ENCODE measurements at regions not wholly inside any gene's neighbourhood (a gene's known extent, or its start where the extent isn't known, plus 50 kb on each side); places are given as distances from the start of the nearest gene placed in this dataset.

- DNase-seq, result no peak
Observed at GRCh38 chr3:72421786-72422185, 426.5 kb downstream of the SHQ1 start.

DNA sequence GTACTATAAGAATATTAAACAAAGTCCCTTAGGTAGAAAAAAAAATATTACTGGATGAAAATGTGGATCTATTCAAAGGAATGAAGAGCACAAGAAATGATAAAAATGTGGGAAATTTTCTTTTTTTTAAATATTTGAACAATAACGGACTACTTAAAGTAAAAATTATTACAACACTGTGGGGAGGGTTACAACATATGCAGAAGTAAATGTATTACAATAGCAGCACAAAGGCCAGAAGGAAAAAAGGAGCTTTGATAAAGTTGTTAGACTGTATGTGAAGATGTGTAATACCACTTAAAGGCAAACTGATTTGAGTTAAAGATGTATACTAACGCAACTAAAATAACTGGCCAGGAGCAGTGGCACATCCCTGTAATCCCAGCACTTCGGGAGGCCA, 427.1 kb downstream of the SHQ1 start:
- no peak for DNase-seq

DNA sequence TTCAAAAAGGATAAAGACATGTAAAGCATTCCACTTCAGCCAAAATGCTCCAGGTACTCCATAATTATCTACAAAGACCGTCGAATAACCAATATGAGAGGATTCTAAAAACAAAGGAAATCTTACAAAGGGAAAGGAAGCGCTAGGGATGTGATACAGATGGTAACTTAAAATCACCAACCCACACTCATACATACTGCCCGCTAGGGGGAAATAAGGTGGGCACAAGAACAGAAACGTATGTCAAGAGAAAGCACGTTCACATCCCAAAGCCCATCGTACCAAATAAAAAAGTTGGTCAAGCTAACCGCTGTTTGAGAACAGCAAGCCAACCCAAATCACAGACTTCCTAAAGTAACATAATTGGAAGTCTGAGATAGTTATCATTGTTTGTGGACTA, 429.4 kb downstream of the SHQ1 start:
- no peak for DNase-seq

DNA sequence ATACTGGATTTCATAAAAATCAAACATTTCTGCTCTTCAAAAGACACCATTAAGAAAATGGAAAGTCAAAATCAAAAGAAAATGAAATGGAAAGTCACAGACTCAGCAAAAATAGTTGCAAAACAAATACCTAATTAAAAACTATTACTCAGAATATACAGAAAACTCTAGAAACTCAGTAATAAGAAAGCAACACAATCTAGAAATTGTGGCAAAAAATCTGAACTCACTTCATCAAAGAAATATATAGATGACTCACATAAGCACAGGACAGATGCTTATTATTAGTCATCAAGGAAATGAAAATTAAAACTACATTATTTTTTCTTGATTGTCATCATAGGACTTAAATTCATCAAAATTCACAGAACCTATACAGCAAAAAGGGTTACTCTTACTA, 430.0 kb downstream of the SHQ1 start:
- no peak for DNase-seq

DNA sequence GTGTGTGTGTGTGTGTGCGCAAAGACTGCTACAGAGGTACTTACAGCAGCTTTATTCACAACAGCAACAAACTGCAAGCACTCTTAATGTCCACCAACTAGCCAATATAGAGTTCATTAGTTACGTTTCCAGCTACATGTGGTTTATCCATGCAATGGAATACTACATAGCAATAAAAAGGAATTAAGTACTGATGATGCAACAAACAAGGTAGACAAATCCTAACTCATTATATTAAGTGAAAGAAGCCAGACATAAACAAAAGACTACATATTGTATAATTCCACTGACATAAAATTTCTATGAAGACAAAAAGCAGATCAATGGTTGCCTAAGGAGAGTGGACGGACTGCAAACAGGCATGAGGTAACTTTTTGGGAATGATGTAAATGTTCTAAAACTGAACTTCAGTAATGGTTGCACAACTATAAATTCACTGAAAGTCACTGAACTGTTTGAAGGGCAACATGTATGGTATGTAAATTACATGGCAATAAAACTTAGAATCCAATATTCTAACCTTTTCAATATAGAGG, 433.7 kb downstream of the SHQ1 start:
- no peak for DNase-seq

GRCh38 chr3:72413228-72413627, 435.0 kb downstream of the SHQ1 start:
- DNase-seq, result no peak

- DNase-seq, result no peak
Observed at GRCh38 chr3:72412340-72412956, 435.8 kb downstream of the SHQ1 start.

DNA sequence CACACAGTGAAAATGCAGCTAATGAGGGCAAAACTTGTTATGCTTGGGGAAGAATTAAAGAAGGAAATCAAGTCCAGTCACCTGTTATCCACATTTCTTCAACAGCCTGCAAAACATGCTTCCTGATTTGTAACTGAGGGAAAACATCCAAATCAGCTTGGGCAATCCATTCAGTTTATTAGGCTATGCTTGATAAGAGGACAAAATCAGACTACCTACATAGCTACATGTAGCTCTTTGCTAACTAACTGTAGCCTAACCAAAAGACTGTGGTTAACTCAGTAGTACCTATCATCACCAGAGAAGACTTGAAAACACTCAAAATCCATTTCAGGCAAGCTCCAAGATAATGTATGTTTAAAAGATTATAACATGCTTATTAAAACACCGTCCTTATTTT, 436.4 kb downstream of the SHQ1 start:
- DNase-seq, result no peak

- no peak for DNase-seq
Observed at GRCh38 chr3:72411126-72411525, 437.1 kb downstream of the SHQ1 start.

- no peak for DNase-seq
Observed at GRCh38 chr3:72408983-72409779, 439.1 kb downstream of the SHQ1 start.

- no peak for DNase-seq
Observed at GRCh38 chr3:72407766-72408165, 440.5 kb downstream of the SHQ1 start.

DNA sequence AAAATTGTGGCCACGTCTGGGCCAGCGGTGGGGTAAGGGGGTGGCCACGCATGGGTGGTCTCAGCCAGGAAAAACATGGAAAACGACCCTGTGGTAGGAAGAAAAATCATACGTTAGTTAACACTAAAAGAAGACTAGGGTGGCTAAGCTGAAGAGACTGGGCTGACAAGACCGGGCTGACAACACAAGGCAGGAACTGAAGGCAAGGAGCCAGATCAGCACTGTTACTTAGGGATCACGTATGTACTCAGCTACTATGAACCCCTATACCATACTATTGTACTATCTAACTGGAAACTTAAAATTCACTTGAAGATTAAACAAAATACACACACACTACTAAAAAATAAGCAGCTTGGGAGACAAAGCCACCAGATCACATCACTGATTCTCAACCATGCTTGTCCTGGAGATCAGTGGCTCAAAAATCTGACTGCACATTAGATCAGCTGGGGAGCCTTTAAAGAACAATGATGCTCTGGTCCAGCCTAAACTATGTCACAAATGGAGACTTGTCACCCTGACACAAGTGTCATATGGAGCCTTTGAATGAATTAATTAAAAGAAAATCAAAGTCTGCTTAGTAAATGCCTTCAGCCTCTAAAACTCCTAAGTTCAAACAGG, 442.2 kb downstream of the SHQ1 start:
- no peak for DNase-seq

DNA sequence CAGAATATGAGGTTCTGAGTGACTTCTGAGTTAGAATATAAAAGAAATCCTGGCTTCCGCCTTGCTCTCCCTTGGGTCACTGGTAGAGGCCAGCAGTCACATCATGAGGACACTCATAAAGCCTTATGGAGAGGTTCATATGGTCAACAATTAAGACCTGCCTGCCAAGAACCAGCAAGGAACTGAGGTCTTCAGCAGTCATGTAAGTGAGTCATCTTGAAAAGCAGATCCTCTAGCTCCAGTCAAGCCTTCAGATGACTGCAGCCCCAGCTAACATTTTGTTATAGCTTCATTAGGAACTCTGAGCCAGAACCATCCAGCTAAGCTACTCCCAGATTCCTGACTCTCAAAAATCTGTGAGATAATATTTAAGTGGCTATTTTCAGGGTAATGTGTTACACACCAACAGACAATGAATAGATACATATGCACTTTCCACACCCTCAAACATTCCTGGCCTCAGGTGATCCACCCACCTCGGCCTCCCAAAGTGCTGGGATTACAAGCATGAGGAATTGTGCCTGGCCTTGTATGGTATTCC, 447.2 kb downstream of the SHQ1 start:
- no peak for DNase-seq

DNA sequence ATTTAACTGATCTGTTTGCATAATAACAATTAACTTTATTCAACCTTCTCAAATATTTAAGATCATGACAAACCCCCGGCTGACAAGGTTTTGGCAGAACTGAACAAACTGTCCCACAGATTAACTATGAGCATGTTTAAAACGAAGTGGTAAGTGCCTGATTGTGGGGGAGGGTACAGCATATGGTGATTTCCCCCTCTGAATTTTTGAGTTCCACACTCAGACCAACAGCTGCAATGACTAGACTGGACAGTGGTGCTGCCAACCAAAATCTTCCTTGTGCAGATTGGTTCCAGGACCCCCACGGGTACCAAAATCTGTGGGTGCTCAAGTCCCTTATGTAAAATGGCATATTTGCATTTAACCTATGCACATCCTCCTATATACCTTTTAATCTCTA, 449.5 kb downstream of the SHQ1 start:
- no peak for DNase-seq

DNA sequence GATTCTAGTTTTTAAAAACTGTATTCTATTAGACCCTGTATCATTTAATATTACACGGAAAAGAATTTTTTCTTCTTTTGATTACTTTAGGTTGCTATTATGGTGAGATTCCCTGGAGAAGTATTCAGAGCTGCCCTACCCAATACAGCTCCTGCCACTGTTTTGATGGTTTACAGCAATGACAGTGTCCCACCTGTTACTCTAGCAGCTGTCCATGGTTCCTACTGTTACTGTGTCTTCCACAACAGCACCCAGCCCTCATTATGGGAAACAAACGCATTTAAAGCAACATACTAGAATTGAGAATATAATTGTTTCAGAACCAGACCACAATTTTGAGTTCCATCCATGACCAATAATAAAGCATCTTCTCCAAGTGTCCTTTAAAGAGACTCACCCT, 450.7 kb downstream of the SHQ1 start:
- no peak for DNase-seq

DNA sequence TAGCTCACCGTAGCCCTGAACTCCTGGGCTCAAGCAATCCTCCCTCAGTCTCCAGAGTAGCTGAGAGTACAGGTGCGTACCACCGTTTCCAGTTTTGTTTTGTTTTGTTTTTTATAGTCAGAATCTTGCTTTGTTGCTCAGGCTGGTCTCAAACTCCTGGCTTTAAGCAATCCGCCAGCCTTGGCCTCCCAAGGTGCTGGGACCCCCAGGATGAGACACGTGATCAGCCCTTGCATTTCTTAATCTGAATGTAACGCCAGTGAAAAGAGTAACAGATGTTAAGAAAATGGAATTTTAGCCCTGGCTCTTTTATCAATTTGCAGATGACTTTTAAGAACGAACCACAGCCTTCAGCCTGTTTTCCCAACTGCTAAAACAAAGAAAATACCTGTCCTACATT, 451.3 kb downstream of the SHQ1 start:
- DNase-seq, result no peak

DNA sequence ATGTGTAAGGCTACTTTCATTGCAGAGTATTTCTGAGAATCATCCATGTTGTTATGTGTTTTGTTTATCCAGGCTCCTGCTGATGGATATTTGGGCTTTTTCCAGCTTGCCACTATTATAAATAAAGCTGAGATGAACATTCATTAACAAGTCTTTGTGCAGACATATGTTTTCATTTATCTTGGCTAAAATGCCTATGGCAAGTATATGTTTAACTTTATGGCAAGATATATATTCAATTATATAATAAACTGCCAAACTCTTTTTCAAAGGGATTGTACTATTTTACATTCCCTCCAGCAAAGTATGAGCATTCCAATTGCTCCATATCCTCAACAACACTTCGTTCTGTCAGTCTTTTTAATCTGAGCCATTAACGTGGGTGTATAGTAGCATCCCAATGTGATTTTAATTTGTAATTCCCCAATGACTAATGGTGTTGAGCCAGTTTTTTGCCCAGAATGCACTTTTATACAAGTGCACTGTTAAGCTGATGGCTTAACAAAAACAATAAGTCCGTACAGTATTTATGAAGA, 452.4 kb downstream of the SHQ1 start:
- no peak for DNase-seq

GRCh38 chr3:72393455-72393854, 454.8 kb downstream of the SHQ1 start:
- no peak for DNase-seq

DNA sequence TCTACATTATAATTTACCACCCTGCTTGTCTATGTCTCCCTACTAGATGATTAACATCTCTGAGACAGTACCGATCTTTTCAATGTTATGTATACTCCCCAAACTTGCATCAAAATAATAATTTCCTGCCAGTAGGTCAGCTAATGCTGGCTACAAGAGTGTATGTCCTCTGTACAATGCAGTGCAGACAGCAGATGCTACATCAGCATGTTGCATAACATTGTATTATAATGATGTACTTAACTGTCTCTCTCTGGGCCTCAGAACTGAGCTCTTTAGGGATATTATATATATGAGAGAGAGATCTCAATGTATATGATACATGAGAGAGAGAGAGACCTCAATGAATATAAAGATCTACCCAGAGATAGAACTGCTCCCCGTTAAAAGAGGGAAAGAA, 456.6 kb downstream of the SHQ1 start:
- DNase-seq, result no peak

DNA sequence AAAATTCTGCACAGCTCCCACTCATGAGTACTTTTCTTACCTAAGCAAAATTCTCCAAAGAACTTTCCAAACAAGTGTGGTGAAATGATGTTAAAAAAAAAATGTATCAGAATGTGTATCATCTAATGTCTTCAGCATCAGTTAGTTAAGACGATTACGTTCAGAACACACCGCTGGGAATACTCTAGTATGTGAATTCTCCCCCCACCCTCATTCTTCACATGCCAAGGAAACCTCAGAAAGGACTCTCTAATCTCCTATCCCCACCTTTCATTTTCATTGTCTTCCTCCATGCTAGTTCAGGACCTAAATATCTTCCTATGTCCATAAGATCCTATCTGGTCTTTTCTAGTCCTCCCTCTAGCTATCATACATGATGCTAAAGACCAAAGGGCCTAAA, 457.4 kb downstream of the SHQ1 start:
- no peak for DNase-seq

GRCh38 chr3:72388644-72389043, 459.6 kb downstream of the SHQ1 start:
- no peak for DNase-seq

DNA sequence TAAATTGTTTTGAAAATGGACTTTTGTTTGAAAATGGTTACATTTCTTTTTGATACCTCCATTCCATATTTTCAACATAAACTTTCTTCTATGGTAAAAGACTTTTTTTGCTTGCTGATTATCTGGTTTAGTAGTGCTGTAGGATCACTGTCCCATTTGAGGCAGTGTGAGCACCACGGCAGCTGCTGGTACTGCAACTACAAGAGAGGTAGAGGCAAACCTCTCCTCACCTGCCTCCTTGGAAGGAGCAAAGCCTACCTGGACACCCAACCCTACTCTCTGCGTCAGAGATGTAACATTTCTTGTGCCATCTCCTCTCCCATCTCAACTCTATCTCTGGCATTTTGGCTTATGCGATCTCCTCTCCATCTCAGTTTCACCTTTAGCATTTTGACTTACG, 460.1 kb downstream of the SHQ1 start:
- no peak for DNase-seq

- no peak for DNase-seq
Observed at GRCh38 chr3:72386327-72387000, 461.8 kb downstream of the SHQ1 start.

Data from stimulated activated CD4-positive, alpha-beta T cell treated with anti-CD3 and anti-CD28 coated beads, Interleukin-15, amount 100 ng/mL, for 24 hours (primary cell).